HG03457 (cell line): ENCODE measurements at regions not wholly inside any gene's neighbourhood (a gene's known extent, or its start where the extent isn't known, plus 50 kb on each side); places are given as distances from the start of the nearest gene placed in this dataset.
A peak's percentile ranks its signal among the peaks of the same experiment; 100 is the strongest.

Experiments
- ATAC-seq: cut with Tn5 transposase; IDR thresholded peaks from one replicate; pipeline ENCODE4 v1.9.1; 2021; ENCODE audit warnings: moderate number of reproducible peaks; ENCODE audit not compliant: unreplicated experiment

- no peak for ATAC-seq
Measured at GRCh38 chr3:34225821-34226366, 427.5 kb downstream of the PDCD6IP start.

- ATAC-seq, result no peak
Measured at GRCh38 chr3:34229876-34230275, 431.4 kb downstream of the PDCD6IP start.

- ATAC-seq, result no peak
Measured at GRCh38 chr3:34235096-34235495, 436.7 kb downstream of the PDCD6IP start.

- no peak for ATAC-seq
Measured at GRCh38 chr3:34237946-34238345, 439.5 kb downstream of the PDCD6IP start.

- no peak for ATAC-seq
Measured at GRCh38 chr3:34238407-34238806, 440.0 kb downstream of the PDCD6IP start.

- no peak for ATAC-seq
Measured at GRCh38 chr3:34239287-34239686, 440.9 kb downstream of the PDCD6IP start.

- no peak for ATAC-seq
Measured at GRCh38 chr3:34239875-34240274, 441.4 kb downstream of the PDCD6IP start.

- ATAC-seq, result no peak
Measured at GRCh38 chr3:34247401-34247800, 449.0 kb downstream of the PDCD6IP start.

- peak; percentile 98 for ATAC-seq
Measured at GRCh38 chr3:34248352-34248751, 449.9 kb downstream of the PDCD6IP start.

- no peak for ATAC-seq
Measured at GRCh38 chr3:34254285-34254684, 455.9 kb downstream of the PDCD6IP start.

- ATAC-seq, result no peak
Measured at GRCh38 chr3:34256021-34256420, 457.6 kb downstream of the PDCD6IP start.

- ATAC-seq, result no peak
Measured at GRCh38 chr3:34256791-34257190, 458.4 kb downstream of the PDCD6IP start.

GRCh38 chr3:34258271-34258998 is 460.0 kb downstream of the PDCD6IP start:
- no peak for ATAC-seq

- no peak for ATAC-seq
Measured at GRCh38 chr3:34260271-34261000, 462.0 kb downstream of the PDCD6IP start.

GRCh38 chr3:34261001-34261385 is 462.6 kb downstream of the PDCD6IP start:
- ATAC-seq, result no peak

GRCh38 chr3:34263101-34263621 is 464.7 kb downstream of the PDCD6IP start:
- ATAC-seq, result no peak

GRCh38 chr3:34264337-34265041 is 466.1 kb downstream of the PDCD6IP start:
- no peak for ATAC-seq

- ATAC-seq, result no peak
Measured at GRCh38 chr3:34267088-34267487, 468.7 kb downstream of the PDCD6IP start.

GRCh38 chr3:34268032-34268709 is 469.7 kb downstream of the PDCD6IP start:
- no peak for ATAC-seq

- no peak for ATAC-seq
Measured at GRCh38 chr3:34275811-34276210, 477.4 kb downstream of the PDCD6IP start.

GRCh38 chr3:34276342-34276741 is 477.9 kb downstream of the PDCD6IP start:
- ATAC-seq, result no peak
